PC-9 (cell line): ENCODE measurements at regions not wholly inside any gene's neighbourhood (a gene's known extent, or its start where the extent isn't known, plus 50 kb on each side); places are given as distances from the start of the nearest gene placed in this dataset.

ENCODE experiments used
- BruUV-seq: library from RNA; stranded (reverse); fragments of 400-500 nt; replicated peaks from 2 replicates; lab custom pipeline; 2021; lab: Mats Ljungman, UMichigan
- CTCF ChIA-PET: fragments of 300-600 bp; sonication (Branson Sonifier 250); formaldehyde crosslinking; loops from one replicate; lab custom pipeline; 2022; ENCODE audit warnings: antibody characterized with exemption; lab: Charles Lee
- POLR2A ChIA-PET: fragments of 300-600 bp; sonication (Branson Sonifier 250); formaldehyde crosslinking; loops from one replicate; lab custom pipeline; 2022; ENCODE audit warnings: antibody characterized with exemption; ENCODE audit not compliant: unreplicated experiment; lab: Charles Lee
- DNase-seq, 2 experiments: peaks; one replicate each; pipeline versions ENCODE4 v3.0.0 to v3.0.0-alpha.2; 2015 to 2022; ENCODE audit warnings: mixed read lengths in 1 of 2
- H2AFZ ChIP-seq: fragments of 200-600 bp; sonication (generic); 2 replicates; pipeline ENCODE4 v1.8.1; 2017; ENCODE audit warnings: antibody characterized with exemption
- H3F3A ChIP-seq: fragments of 200-600 bp; sonication (generic); 2 replicates; pipeline ENCODE4 v1.8.1; 2017; ENCODE audit warnings: antibody characterized with exemption, mild to moderate bottlenecking, low read depth; ENCODE audit not compliant: insufficient read depth
- H3K27ac ChIP-seq: fragments of 200-600 bp; sonication (generic); 2 replicates; pipeline ENCODE4 v1.6.1; 2016; ENCODE audit warnings: mixed run types
- H3K27me3 ChIP-seq: fragments of 200-600 bp; sonication (generic); 2 replicates; pipeline ENCODE4 v1.6.1; 2016; ENCODE audit warnings: low read depth, mixed run types; ENCODE audit not compliant: insufficient read depth
- H3K36me3 ChIP-seq: fragments of 200-600 bp; sonication (generic); 2 replicates; pipeline ENCODE4 v1.6.1; 2016; ENCODE audit warnings: low read depth, mixed run types
- H3K4me1 ChIP-seq: fragments of 200-600 bp; sonication (generic); replicated peaks from 2 replicates; pipeline ENCODE4 v1.6.1; 2016; ENCODE audit warnings: mixed run types; ENCODE audit not compliant: insufficient read depth
- H3K4me2 ChIP-seq: fragments of 200-600 bp; sonication (generic); 2 replicates; pipeline ENCODE4 v1.6.1; 2017; ENCODE audit warnings: mixed run types
- H3K4me3 ChIP-seq: fragments of 200-600 bp; sonication (generic); 2 replicates; pipeline ENCODE4 v1.6.1; 2016; ENCODE audit warnings: mixed run types
- H3K79me2 ChIP-seq: fragments of 200-600 bp; sonication (generic); 2 replicates; pipeline ENCODE4 v1.6.1; 2017; ENCODE audit warnings: low read depth, mixed run types
- H3K9me2 ChIP-seq: fragments of 200-600 bp; sonication (generic); 2 replicates; pipeline ENCODE4 v1.8.1; 2017; ENCODE audit warnings: mild to moderate bottlenecking; ENCODE audit not compliant: insufficient read depth
- H3K9me3 ChIP-seq: fragments of 200-600 bp; sonication (generic); 2 replicates; pipeline ENCODE4 v1.8.1; 2016; ENCODE audit warnings: low read depth; ENCODE audit not compliant: insufficient read depth
- H4K20me1 ChIP-seq: fragments of 200-600 bp; sonication (generic); 2 replicates; pipeline ENCODE4 v1.8.1; 2017; ENCODE audit not compliant: insufficient read depth
- EZH2 ChIP-seq: fragments of 200-600 bp; sonication (generic); IDR thresholded peaks from 2 replicates; pipeline ENCODE4 v1.8.0; 2017; ENCODE audit warnings: antibody characterized with exemption, low read depth
- intact Hi-C: fragments of 100-400 bp; cut with micrococcal nuclease; formaldehyde crosslinking; loops from one replicate; pipeline ENCODE4 v1.10.0; 2022; ENCODE audit not compliant: unreplicated experiment
- TF ChIP-seq, protein P1 (sequence below): fragments of 200-600 bp; sonication (generic); conservative IDR thresholded peaks from 2 replicates; pipeline ENCODE4 v1.6.1; 2017; ENCODE audit warnings: mixed run types, antibody characterized with exemption, mild to moderate bottlenecking, moderate library complexity

DNA sequence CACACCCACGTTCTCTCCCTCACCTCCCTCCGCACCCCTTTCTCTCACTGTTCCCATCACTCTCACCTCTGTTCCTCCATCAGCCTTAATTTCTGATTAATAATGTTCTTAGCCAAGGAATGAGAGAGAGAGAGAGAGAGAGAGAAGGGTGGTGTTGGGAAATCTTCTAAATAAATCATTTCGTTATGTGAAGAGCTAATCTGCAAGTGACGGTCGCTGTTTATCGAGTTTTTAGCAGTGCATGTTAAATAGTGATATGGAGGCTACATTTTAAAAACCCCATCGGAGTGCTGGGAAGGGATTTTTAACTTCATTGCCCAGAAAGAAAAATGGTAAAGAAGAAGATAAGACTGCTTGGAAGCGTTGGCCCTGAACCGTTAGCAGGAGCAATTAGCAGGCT, 203.3 kb upstream of the LHX5 start:
- BruUV-seq: no TSS peak
- POLR2A ChIA-PET: no interaction called here
- Histone ChIP-seq H3K27ac (no peak overlapping the region), H3K9me3 (no peaks in the 10 kb centered on the region), H3K4me1 (no peaks in the 10 kb centered on the region), H3K79me2 (no peaks in the 10 kb centered on the region), H3F3A (no peaks in the 10 kb centered on the region), H3K4me3 (no peak overlapping the region), H3K9me2 (no peaks in the 10 kb centered on the region), H3K36me3 (no peaks in the 10 kb centered on the region), H2AFZ (no peak overlapping the region), H3K27me3 (peaks cover 33% of the 10 kb centered on the region; the same call in 1 of the 2 replicates), H4K20me1 (no peaks in the 10 kb centered on the region), H3K4me2 (no peak overlapping the region)
- TF ChIP-seq EZH2: no peak
- TF ChIP-seq, protein P1, sequence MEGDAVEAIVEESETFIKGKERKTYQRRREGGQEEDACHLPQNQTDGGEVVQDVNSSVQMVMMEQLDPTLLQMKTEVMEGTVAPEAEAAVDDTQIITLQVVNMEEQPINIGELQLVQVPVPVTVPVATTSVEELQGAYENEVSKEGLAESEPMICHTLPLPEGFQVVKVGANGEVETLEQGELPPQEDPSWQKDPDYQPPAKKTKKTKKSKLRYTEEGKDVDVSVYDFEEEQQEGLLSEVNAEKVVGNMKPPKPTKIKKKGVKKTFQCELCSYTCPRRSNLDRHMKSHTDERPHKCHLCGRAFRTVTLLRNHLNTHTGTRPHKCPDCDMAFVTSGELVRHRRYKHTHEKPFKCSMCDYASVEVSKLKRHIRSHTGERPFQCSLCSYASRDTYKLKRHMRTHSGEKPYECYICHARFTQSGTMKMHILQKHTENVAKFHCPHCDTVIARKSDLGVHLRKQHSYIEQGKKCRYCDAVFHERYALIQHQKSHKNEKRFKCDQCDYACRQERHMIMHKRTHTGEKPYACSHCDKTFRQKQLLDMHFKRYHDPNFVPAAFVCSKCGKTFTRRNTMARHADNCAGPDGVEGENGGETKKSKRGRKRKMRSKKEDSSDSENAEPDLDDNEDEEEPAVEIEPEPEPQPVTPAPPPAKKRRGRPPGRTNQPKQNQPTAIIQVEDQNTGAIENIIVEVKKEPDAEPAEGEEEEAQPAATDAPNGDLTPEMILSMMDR: no peak
- intact Hi-C loops: no loop called here
- CTCF ChIA-PET: no interaction called here
- DNase-seq: no peak

DNA sequence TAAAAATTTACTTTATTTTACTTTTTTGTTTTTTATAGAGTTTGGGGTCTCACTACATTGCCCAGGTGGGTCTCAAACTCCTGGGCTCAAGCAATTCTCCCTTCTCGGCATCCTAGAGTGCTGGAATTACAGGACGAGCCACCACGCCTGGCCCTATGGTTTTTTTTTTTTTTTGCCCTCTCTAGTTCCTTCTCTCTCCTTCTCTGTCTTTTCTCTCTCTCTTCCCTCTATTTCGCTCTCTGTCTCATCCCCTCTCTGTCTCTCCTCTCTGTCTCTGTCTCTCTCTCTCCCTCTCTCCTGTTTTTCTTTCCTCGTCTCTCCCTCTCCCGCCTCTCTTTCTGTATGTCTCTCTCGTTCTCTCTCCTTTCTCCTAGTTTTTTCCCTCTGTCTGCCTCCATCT, 202.6 kb upstream of the LHX5 start:
- Histone ChIP-seq H4K20me1 (no peaks in the 10 kb centered on the region), H3K36me3 (no peaks in the 10 kb centered on the region), H3K9me3 (no peaks in the 10 kb centered on the region), H3K79me2 (no peaks in the 10 kb centered on the region), H3K4me1 (no peaks in the 10 kb centered on the region), H3K4me2 (no peak overlapping the region), H3K9me2 (no peaks in the 10 kb centered on the region), H3F3A (no peaks in the 10 kb centered on the region), H3K27me3 (peaks cover 36% of the 10 kb centered on the region; the same call in 1 of the 2 replicates), H3K27ac (no peak overlapping the region), H3K4me3 (no peak overlapping the region), H2AFZ (no peak overlapping the region)
- CTCF ChIA-PET: no interaction called here
- no peak for DNase-seq
- POLR2A ChIA-PET: no interaction called here
- intact Hi-C loops: no loop called here
- BruUV-seq: no TSS peak
- TF ChIP-seq EZH2: no peak

DNA sequence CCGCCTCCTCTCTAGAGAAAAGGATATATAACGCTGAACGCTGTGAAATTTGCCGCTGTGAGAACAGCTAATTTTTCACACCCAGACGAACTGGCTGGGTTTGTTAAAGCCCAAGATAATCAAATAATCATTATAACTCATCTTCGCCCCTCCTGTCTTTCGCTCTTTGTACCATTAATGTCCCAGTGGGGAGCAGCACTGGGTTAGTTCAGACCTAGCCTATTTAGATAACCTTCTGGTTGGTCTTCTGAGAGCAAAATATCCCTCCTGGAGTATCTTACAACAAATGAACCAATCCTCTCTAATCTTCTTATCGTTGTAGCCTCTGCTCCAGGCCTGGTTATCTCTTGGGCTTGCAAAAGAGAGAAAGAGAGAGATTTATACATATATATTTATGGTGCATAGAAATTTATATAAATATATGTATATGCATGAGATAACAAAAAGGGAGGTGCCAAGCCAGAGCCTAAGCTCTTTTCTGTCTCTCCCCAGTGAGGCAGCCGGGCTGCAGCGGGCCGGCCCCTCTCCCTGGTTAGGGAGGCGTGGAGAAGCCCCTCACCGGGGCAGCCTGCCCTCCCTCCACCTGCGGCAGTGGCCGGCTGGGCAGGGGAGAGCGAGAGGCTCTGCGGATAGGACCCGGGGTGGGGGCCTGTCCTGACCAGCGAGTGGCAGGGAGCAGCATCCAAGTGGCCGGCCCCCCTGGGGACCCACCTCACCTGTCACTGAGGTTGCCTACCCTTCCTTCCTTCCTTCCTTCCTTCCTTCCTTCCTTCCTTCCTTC, 202.0 kb upstream of the LHX5 start:
- no peak overlapping the region for H3K4me2 ChIP-seq
- no peak for TF ChIP-seq EZH2
- TF ChIP-seq, protein P1: no peak
- no peaks in the 10 kb centered on the region for H3K9me2 ChIP-seq
- no peaks in the 10 kb centered on the region for H3K79me2 ChIP-seq
- H3K4me3 ChIP-seq: no peak overlapping the region
- H3K36me3 ChIP-seq: no peaks in the 10 kb centered on the region
- H3K4me1 ChIP-seq: no peaks in the 10 kb centered on the region
- H3K9me3 ChIP-seq: no peaks in the 10 kb centered on the region
- H3K27ac ChIP-seq: no peak overlapping the region
- no peaks in the 10 kb centered on the region for H4K20me1 ChIP-seq
- H3F3A ChIP-seq: no peaks in the 10 kb centered on the region
- no peak for DNase-seq
- ChIA-PET CTCF (no interaction called here), POLR2A (no interaction called here)
- intact Hi-C loops: no loop called here
- no peak overlapping the region for H2AFZ ChIP-seq
- H3K27me3 ChIP-seq: peaks cover 36% of the 10 kb centered on the region; the same call in 1 of the 2 replicates
- no TSS peak for BruUV-seq
